GM12875 (cell line): ENCODE measurements at regions not wholly inside any gene's neighbourhood (a gene's known extent, or its start where the extent isn't known, plus 50 kb on each side); places are given as distances from the start of the nearest gene placed in this dataset.
"Not testable (repeated sequence)": the region's sequence is repeated elsewhere in the genome, so short reads cannot be mapped to it uniquely, and the experiment has no call there.

Experiments used
- H3K4me3 ChIP-seq: one replicate; pipeline ENCODE4 v1.5.1; 2011; ENCODE audit warnings: low read depth, low read length, control low read depth
- CTCF ChIP-seq: IDR thresholded peaks from 2 replicates; pipeline ENCODE4 v1.5.1; 2011; ENCODE audit warnings: low read depth, mild to moderate bottlenecking, control low read depth, inconsistent platforms, low read length, moderate library complexity, borderline replicate concordance; ENCODE audit not compliant: insufficient read depth

- TF ChIP-seq CTCF: no peak
- H3K4me3 ChIP-seq: no peak overlapping the region
Measured at GRCh38 chr2:35963357-35963756, 392.2 kb upstream of the CRIM1 start.

- TF ChIP-seq CTCF: no peak
- no peak overlapping the region for H3K4me3 ChIP-seq
Measured at GRCh38 chr2:35962585-35963146, 392.9 kb upstream of the CRIM1 start.

GRCh38 chr2:35960596-35960995 is 395.0 kb upstream of the CRIM1 start:
- no peak overlapping the region for H3K4me3 ChIP-seq
- TF ChIP-seq CTCF: no peak

GRCh38 chr2:35957053-35957452 is 398.5 kb upstream of the CRIM1 start:
- not testable (repeated sequence) for H3K4me3 ChIP-seq

GRCh38 chr2:35946478-35946877 is 409.1 kb upstream of the CRIM1 start:
- no peak for TF ChIP-seq CTCF

GRCh38 chr2:35938838-35939237 is 416.7 kb upstream of the CRIM1 start:
- TF ChIP-seq CTCF: no peak
- H3K4me3 ChIP-seq: no peak overlapping the region

More at GRCh38 chr2:35946478-35946877, 409.1 kb upstream of the CRIM1 start:
- H3K4me3 ChIP-seq: no peak overlapping the region

GRCh38 chr2:35933031-35933430 is 422.5 kb upstream of the CRIM1 start:
- no peak for TF ChIP-seq CTCF
- no peak overlapping the region for H3K4me3 ChIP-seq
